ENCODE measurements at regions not wholly inside any gene's neighbourhood (a gene's known extent, or its start where the extent isn't known, plus 50 kb on each side); places are given as distances from the start of the nearest gene placed in this dataset.
"Not testable (repeated sequence)": the region's sequence is repeated elsewhere in the genome, so short reads cannot be mapped to it uniquely, and the experiment has no call there.

- H3K4me1 ChIP-seq (ENCODE audit: control insufficient read depth, insufficient read depth, low read length) = no peaks in the 10 kb centered on the region
- H3K27ac ChIP-seq (ENCODE audit: low read depth, low read length) = no peak overlapping the region
- no peaks in the 10 kb centered on the region for H3K27me3 ChIP-seq (ENCODE audit: control insufficient read depth, insufficient read depth, low read length)
- H3K9ac ChIP-seq (ENCODE audit: low read length) = no peak overlapping the region
- H3K36me3 ChIP-seq (ENCODE audit: control insufficient read depth, insufficient read depth, low read length) = no peaks in the 10 kb centered on the region
- no peak overlapping the region for H3K4me3 ChIP-seq (ENCODE audit: low read length)
These were observed 674.2 kb upstream of the MANEA start for GRCh38 chr6:94902974-94903628.

- H3K9ac ChIP-seq (ENCODE audit: low read length) = no peak overlapping the region
- H3K36me3 ChIP-seq (ENCODE audit: control insufficient read depth, insufficient read depth, low read length) = no peaks in the 10 kb centered on the region
- no peak overlapping the region for H3K4me3 ChIP-seq (ENCODE audit: low read length)
- H3K27me3 ChIP-seq (ENCODE audit: control insufficient read depth, insufficient read depth, low read length) = no peaks in the 10 kb centered on the region
- no peak overlapping the region for H3K27ac ChIP-seq (ENCODE audit: low read depth, low read length)
- no peaks in the 10 kb centered on the region for H3K4me1 ChIP-seq (ENCODE audit: control insufficient read depth, insufficient read depth, low read length)
These were observed 678.1 kb upstream of the MANEA start for GRCh38 chr6:94899191-94899590.

- no peaks in the 10 kb centered on the region for H3K4me1 ChIP-seq (ENCODE audit: control insufficient read depth, insufficient read depth, low read length)
- H3K27me3 ChIP-seq (ENCODE audit: control insufficient read depth, insufficient read depth, low read length) = no peaks in the 10 kb centered on the region
- H3K36me3 ChIP-seq (ENCODE audit: control insufficient read depth, insufficient read depth, low read length) = no peaks in the 10 kb centered on the region
- H3K9ac ChIP-seq (ENCODE audit: low read length) = no peak overlapping the region
- no peak overlapping the region for H3K4me3 ChIP-seq (ENCODE audit: low read length)
- no peak overlapping the region for H3K27ac ChIP-seq (ENCODE audit: low read depth, low read length)
These were observed 683.0 kb upstream of the MANEA start for GRCh38 chr6:94894300-94894699.

- H3K27ac ChIP-seq (ENCODE audit: low read depth, low read length) = no peak overlapping the region
- no peak overlapping the region for H3K4me3 ChIP-seq (ENCODE audit: low read length)
- no peaks in the 10 kb centered on the region for H3K36me3 ChIP-seq (ENCODE audit: control insufficient read depth, insufficient read depth, low read length)
- H3K4me1 ChIP-seq (ENCODE audit: control insufficient read depth, insufficient read depth, low read length) = no peaks in the 10 kb centered on the region
- H3K27me3 ChIP-seq (ENCODE audit: control insufficient read depth, insufficient read depth, low read length) = no peaks in the 10 kb centered on the region
- no peak overlapping the region for H3K9ac ChIP-seq (ENCODE audit: low read length)
These were observed 684.0 kb upstream of the MANEA start for GRCh38 chr6:94893327-94893726.

GRCh38 chr6:94873819-94874218 is 703.5 kb upstream of the MANEA start:
- not testable (repeated sequence) for H3K36me3 ChIP-seq (ENCODE audit: control insufficient read depth, insufficient read depth, low read length); H3K4me3 ChIP-seq (ENCODE audit: low read length); H3K27me3 ChIP-seq (ENCODE audit: control insufficient read depth, insufficient read depth, low read length); H3K9ac ChIP-seq (ENCODE audit: low read length); H3K27ac ChIP-seq (ENCODE audit: low read depth, low read length); H3K4me1 ChIP-seq (ENCODE audit: control insufficient read depth, insufficient read depth, low read length)

DNA sequence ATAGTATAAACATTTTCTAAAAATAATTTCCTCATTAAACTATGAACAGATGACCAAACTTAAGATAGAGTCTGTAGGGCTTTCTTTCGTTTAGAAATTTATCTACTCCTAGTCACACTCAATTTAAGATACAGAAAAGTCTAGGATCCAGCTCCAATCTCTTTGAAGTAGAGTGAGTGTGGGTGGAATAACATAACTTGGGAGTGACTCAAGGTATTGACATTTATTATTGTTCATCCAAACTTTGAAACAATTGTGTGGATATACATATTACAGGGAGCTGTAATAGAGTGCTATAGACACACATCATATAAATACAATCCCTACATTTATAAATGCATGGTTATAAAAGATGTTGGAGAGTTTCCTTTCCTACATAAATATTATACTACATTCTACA is 715.2 kb upstream of the MANEA start:
- no peaks in the 10 kb centered on the region for H3K4me1 ChIP-seq (ENCODE audit: control insufficient read depth, insufficient read depth, low read length)
- no peak overlapping the region for H3K9ac ChIP-seq (ENCODE audit: low read length)
- H3K27me3 ChIP-seq (ENCODE audit: control insufficient read depth, insufficient read depth, low read length) = no peaks in the 10 kb centered on the region
- H3K4me3 ChIP-seq (ENCODE audit: low read length) = no peak overlapping the region
- H3K27ac ChIP-seq (ENCODE audit: low read depth, low read length) = no peak overlapping the region
- H3K36me3 ChIP-seq (ENCODE audit: control insufficient read depth, insufficient read depth, low read length) = no peaks in the 10 kb centered on the region

DNA sequence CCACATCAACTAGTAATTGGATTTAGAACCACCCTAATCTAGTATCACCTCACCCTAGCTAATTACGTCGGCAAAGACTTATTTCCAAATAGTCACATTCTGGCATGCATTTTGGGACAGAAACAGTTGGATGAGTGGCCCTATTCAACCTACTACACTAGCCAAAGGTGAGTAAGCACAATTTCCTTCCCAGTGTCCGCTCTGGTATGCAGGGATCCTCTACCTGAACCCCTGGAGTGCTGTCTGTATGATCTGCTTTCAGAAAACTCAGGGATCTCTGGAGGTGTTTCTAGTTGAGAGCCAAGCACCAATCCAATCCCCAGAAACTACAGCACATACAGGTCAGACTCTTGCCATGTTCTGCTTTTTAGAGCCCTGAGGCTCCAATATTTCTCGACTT is 717.4 kb upstream of the MANEA start:
- Histone ChIP-seq H3K36me3 (ENCODE audit: control insufficient read depth, insufficient read depth, low read length) (no peaks in the 10 kb centered on the region), H3K4me3 (ENCODE audit: low read length) (no peak overlapping the region), H3K27ac (ENCODE audit: low read depth, low read length) (no peak overlapping the region), H3K27me3 (ENCODE audit: control insufficient read depth, insufficient read depth, low read length) (no peaks in the 10 kb centered on the region), H3K9ac (ENCODE audit: low read length) (no peak overlapping the region), H3K4me1 (ENCODE audit: control insufficient read depth, insufficient read depth, low read length) (no peaks in the 10 kb centered on the region)

- not testable (repeated sequence) for H3K4me3 ChIP-seq (ENCODE audit: low read length); H3K4me1 ChIP-seq (ENCODE audit: control insufficient read depth, insufficient read depth, low read length); H3K27me3 ChIP-seq (ENCODE audit: control insufficient read depth, insufficient read depth, low read length); H3K9ac ChIP-seq (ENCODE audit: low read length); H3K27ac ChIP-seq (ENCODE audit: low read depth, low read length); H3K36me3 ChIP-seq (ENCODE audit: control insufficient read depth, insufficient read depth, low read length)
These were observed 720.3 kb upstream of the MANEA start for GRCh38 chr6:94856999-94857398.

- not testable (repeated sequence) for H3K27me3 ChIP-seq (ENCODE audit: control insufficient read depth, insufficient read depth, low read length); H3K36me3 ChIP-seq (ENCODE audit: control insufficient read depth, insufficient read depth, low read length); H3K9ac ChIP-seq (ENCODE audit: low read length); H3K4me3 ChIP-seq (ENCODE audit: low read length); H3K27ac ChIP-seq (ENCODE audit: low read depth, low read length); H3K4me1 ChIP-seq (ENCODE audit: control insufficient read depth, insufficient read depth, low read length)
These were observed 726.0 kb upstream of the MANEA start for GRCh38 chr6:94851329-94851728.

GRCh38 chr6:94845742-94846141 is 731.6 kb upstream of the MANEA start:
- no peak overlapping the region for H3K4me3 ChIP-seq (ENCODE audit: low read length)

DNA sequence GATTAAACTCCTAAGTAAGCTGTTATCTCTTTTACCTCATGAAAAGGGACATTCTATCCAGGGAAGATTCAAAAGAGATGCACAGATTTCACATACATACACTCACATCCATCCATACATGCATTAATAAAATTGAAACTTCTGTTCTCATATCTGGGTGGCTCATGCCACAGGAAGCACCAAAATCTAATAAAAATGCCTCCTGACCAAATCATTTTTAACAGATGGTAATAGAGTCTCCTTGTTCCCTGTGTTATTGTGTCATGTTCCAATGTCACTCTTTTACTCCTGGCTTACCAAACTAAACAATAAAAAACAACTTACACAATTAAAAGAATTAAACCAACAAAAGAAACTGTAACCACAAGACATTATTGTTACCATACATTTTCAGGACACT is 742.1 kb upstream of the MANEA start:
- Histone ChIP-seq H3K36me3 (ENCODE audit: control insufficient read depth, insufficient read depth, low read length) (no peaks in the 10 kb centered on the region), H3K4me3 (ENCODE audit: low read length) (no peak overlapping the region), H3K4me1 (ENCODE audit: control insufficient read depth, insufficient read depth, low read length) (no peaks in the 10 kb centered on the region), H3K27ac (ENCODE audit: low read depth, low read length) (no peak overlapping the region), H3K9ac (ENCODE audit: low read length) (no peak overlapping the region), H3K27me3 (ENCODE audit: control insufficient read depth, insufficient read depth, low read length) (no peaks in the 10 kb centered on the region)

More at GRCh38 chr6:94845742-94846141, 731.6 kb upstream of the MANEA start:
- no peak overlapping the region for H3K27ac ChIP-seq (ENCODE audit: low read depth, low read length)
- H3K36me3 ChIP-seq (ENCODE audit: control insufficient read depth, insufficient read depth, low read length) = no peaks in the 10 kb centered on the region
- H3K9ac ChIP-seq (ENCODE audit: low read length) = no peak overlapping the region
- H3K4me1 ChIP-seq (ENCODE audit: control insufficient read depth, insufficient read depth, low read length) = no peaks in the 10 kb centered on the region
- H3K27me3 ChIP-seq (ENCODE audit: control insufficient read depth, insufficient read depth, low read length) = no peaks in the 10 kb centered on the region

GRCh38 chr6:94813806-94814205 is 763.5 kb upstream of the MANEA start:
- no peaks in the 10 kb centered on the region for H3K4me1 ChIP-seq (ENCODE audit: control insufficient read depth, insufficient read depth, low read length)
- no peaks in the 10 kb centered on the region for H3K36me3 ChIP-seq (ENCODE audit: control insufficient read depth, insufficient read depth, low read length)
- no peak overlapping the region for H3K4me3 ChIP-seq (ENCODE audit: low read length)
- no peak overlapping the region for H3K9ac ChIP-seq (ENCODE audit: low read length)
- no peak overlapping the region for H3K27ac ChIP-seq (ENCODE audit: low read depth, low read length)
- no peaks in the 10 kb centered on the region for H3K27me3 ChIP-seq (ENCODE audit: control insufficient read depth, insufficient read depth, low read length)

DNA sequence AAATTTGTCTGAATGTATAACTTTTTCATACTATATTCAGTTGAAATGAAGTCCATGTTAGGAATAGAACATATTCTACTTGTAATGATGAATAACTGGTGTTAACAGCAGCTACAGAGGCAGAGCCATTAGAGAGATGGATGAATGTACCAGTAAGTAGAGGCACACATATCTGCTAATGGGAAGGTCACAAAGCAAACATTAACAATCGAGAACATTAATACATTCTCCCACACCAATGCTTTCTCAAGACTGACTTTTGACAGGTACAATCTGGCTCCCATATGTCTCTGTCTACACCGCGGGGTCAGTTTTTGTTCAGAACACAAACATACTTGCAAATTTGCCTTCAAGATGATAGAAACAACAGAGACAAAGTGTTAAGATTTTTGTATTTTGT is 776.0 kb upstream of the MANEA start:
- H3K9ac ChIP-seq (ENCODE audit: low read length) = no peak overlapping the region
- H3K27ac ChIP-seq (ENCODE audit: low read depth, low read length) = no peak overlapping the region
- no peaks in the 10 kb centered on the region for H3K36me3 ChIP-seq (ENCODE audit: control insufficient read depth, insufficient read depth, low read length)
- H3K4me3 ChIP-seq (ENCODE audit: low read length) = no peak overlapping the region
- no peaks in the 10 kb centered on the region for H3K27me3 ChIP-seq (ENCODE audit: control insufficient read depth, insufficient read depth, low read length)
- H3K4me1 ChIP-seq (ENCODE audit: control insufficient read depth, insufficient read depth, low read length) = no peaks in the 10 kb centered on the region
